ENCODE measurements at regions not wholly inside any gene's neighbourhood (a gene's known extent, or its start where the extent isn't known, plus 50 kb on each side); places are given as distances from the start of the nearest gene placed in this dataset.
"Not testable (repeated sequence)": the region's sequence is repeated elsewhere in the genome, so short reads cannot be mapped to it uniquely, and the experiment has no call there.

DNA sequence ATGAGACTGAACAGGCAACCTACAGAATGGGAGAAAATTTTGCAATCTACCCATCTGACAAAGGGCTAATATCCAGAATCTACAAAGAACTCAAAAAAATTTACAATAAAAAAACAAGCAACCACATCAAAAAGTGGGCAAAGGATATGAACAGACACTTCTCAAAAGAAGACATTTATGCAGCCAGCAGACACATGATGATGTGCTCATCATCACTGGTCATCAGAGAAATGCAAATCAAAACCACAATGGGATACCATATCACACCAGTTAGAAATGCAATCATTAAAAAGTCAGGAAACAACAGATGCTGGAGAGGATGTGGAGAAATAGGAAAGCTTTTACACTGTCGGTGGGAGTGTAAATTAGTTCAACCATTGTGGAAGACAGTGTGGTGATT, 51.7 kb upstream of the PAXBP1 start:
- DNase-seq (ENCODE audit: low read depth) = not testable (repeated sequence)

DNA sequence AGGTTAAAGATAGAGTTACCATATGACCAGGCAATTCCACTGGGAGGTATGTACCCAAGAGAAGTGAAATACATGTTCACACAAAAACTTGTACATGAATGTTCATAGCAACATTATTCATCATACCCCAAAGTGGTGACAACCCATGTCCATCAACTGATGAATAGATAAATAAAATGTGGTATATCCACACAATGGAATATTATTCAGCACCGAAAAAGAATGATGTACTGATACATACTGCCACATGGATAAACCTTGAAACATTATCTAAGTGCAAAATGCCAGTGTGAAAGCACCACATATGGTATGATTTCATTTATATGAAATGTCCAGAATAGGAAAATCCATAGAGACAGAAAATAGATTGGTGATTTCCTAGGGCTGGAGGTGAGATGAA, 53.4 kb upstream of the PAXBP1 start:
- no peak for DNase-seq (ENCODE audit: low read depth)

DNA sequence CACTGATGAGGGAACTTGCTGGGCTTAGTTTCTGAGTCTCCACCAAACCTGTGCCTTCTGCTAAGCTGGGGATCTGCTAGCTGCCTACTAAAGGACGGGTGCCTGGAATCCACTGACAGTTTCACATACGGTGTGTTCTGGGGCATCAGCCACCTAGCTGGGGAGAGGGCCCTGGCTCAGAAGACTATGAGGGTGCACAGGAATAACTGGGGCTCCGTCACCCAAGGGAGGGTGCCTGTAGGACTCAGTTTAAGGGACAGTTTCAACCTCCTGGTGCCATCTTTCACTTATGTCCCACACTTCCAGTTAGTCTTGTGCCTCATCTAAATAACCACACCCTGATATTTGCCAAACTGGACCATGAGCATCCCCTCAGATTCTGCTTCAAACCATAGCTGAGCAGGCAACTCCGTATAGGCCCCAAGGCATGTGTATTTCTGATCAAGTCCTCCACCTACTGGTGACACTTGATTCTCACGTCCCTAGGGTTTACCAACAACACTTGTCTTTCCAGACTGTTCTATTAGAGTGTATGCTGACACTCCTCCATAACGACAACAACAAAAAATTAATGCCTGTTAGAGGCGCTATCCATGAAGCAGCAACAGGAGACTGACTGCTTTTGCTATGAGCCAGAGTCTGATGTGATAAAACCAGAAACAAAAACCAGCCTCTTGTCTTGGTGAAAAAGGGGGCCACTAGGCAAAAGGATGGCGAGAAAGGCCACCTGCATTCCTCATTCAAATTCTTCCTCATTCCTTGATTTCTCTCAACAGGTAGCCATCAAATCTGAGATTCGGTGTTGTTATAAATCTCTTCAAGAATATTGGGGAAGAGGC, 55.0 kb upstream of the PAXBP1 start:
- peak; percentile 62 for DNase-seq (ENCODE audit: low read depth)

DNA sequence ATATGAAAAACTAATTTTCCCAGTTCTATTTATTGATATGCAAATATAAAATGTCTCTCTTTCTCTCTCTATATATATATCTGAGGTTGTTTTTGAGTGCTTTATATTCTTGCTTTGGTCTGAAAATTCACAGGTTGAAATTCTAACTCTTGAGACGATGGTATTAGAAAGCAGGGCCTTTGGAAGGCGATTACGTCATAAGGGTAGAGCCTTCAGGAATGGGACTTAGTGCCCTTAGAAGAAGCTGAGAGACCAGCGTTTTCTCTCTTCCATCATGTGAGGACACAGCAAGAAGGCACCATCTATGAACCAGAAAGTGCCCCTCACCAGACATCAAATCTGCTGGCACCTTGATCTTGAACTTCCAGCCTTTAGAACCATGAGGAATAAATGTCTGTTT, 57.4 kb upstream of the PAXBP1 start:
- DNase-seq (ENCODE audit: low read depth) = no peak

DNA sequence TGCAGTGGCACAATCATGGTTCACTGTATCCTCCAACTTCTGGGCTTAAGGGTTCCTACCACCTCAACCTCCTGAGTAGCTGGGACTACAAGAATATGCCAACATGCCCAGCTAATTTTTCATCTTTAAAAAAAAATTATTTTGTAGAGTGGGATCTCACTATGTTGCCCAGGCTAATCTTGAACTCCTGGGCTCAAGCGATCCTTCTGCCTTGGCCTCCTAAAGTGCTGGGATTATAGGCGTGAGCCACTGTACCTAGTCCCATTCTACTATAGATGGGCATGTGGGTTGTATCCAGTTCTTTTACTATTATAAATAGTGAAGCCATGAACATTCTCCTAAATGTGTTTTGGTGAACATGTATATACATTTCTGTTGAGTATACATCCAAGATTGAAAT, 57.9 kb upstream of the PAXBP1 start:
- DNase-seq (ENCODE audit: low read depth) = no peak

DNA sequence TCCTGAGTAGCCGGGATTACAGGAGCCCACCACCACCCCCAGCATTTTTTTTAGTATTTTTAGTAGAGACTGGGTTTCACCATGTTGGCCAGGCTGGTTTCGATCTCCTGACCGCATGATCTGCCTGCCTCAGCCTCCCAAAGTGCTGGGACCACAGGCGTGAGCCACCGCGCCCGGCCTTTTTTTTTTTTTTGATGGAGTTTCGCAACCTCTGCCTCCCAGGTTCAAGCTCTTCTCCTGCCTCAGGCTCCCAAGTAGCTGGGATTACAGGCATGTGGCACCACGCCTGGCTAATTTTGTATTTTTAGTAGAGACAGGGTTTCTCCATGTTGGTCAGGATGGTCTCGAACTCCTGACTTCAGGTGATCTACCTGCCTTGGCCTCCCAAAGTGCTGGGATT, 60.2 kb upstream of the PAXBP1 start:
- not testable (repeated sequence) for DNase-seq (ENCODE audit: low read depth)

DNA sequence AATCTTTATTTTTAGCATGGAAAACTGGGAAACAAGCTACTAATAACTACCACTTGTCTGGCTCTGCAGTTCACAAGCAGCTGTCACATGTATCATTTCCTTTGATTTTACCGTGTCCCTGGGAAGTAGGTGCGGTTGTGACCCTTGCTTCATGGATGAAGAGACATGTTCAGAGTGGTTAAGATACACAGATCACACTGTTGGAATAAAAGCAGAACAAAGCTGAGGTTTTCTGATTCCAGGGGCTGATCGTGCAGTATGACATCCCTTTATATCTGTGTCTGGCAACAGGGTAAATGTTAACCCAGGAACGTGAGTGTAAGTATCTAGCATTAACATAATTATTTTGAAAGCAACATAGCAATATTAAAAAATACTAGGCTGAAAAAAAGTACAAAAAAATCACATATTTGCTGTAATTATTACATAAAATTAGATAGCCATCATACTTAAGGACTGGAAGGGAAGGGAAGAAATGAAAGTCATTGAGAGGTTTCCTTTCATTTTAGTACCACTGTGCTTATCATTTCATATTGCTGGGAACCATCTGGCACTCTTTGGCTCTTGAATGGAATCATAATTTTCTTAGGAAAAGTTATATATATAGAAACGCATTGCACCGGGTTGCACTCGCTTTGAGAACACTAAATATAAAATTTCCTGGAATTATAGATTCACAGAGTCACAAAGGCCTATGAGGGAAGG, 62.8 kb upstream of the PAXBP1 start:
- DNase-seq (ENCODE audit: low read depth) = no peak

DNA sequence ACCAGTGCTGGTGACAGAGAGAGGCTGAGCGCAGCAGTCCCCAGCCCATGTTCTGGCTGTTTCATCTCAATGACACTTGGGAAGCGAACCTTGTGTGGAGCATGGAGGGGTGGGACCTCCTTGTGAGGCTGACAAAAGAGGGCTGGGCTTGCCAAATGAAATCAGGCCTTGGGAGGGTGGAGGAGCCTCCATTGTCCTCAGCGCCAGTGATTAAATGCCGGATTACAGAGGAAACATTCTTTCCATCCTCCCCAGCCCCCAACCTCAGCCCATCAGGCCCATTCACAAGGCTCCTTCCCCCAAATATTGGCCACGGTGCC, 63.3 kb upstream of the PAXBP1 start:
- no peak for DNase-seq (ENCODE audit: low read depth)

DNA sequence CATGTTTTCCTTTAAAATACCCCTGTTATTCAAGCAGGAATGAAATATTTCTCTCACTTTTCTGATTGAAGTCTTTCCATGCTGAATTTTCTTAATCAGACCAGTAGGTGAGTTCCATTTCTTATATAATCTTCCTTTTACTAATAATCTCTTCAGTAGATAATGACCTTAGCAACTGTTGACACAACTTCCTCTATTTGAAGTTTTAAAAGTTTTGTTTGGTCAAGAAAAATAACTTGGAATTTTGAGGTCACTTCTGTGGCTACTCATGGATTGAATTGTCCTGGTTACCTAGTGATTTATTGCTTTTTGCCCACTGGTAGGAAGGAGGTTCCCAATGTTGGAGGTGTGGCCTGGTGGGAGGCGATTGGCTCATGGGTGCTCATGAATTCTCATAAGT, 70.6 kb upstream of the PAXBP1 start:
- DNase-seq (ENCODE audit: low read depth) = no peak

DNA sequence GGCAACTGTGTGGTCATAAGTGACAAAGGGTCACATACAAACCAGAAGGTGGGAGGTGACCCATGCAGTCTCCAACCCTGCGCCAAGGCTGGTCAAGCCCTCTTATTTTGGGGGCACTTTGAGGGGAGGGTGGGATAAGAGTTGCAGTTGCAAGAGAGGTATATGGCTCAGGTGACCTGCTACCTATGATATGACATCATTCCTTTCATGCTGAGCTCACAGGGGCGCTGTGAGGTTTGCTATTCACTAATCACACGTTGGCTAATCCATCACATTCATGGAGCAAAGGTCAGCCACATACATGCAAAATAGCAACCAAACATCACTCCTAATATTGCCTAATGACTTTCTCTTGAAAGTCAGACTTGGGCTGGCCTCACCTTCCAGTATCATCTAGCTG, 72.0 kb upstream of the PAXBP1 start:
- DNase-seq (ENCODE audit: low read depth) = no peak

DNA sequence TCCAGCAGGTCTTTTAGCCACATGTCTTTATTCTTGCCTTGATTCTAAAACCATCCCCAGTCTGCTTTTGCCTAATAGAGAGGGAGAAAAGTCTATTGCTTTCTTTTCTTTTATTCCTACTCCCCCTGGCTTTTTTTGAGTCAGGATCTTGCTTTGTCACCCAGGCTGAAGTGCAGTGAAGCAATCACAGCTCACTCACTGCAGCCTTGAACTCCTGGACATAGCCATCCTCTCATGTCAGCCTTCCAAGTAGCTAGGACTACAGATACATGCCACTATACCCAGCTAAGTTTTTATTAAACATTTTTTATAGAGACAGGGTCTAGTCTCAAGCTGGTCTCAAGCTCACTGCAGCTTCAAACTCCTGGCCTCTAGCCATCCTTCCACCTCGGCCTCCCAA, 72.5 kb upstream of the PAXBP1 start:
- no peak for DNase-seq (ENCODE audit: low read depth)

DNA sequence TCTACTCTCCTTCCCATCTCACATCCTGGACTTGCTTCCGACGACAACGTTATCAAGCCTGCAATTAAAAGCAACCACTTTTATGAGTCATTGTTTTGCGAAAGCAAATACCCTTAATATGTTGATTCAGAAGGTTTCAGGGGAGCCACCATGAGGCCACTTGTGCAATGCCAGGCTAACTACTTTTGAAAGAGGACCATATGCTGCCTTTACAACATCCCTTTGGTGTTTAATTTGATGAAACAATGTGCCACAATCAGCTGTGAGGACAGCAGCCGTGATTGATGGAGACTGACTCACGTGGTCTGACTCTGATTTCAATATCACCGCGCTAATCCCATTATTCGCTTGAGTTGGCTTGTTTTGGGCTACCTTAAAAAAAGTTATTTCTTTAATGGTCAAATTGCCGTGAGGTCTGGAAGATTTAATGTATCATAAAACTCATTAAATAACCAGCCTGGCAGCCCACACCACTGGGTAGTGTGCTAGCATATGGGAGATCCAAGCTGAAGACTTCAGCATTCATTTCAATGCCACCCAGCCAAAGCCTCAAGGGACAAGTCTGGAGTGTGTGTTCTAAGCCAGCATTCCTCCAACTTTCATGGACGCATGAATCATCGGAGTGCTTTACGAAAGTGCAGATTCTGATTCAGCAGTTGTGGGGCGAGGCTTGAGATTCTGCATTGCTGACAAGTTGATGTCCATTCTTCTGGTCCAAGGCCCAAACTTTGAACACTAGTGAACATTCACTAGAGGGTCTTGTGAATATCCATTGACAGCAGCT, 73.3 kb upstream of the PAXBP1 start:
- DNase-seq (ENCODE audit: low read depth) = peak; percentile 66

DNA sequence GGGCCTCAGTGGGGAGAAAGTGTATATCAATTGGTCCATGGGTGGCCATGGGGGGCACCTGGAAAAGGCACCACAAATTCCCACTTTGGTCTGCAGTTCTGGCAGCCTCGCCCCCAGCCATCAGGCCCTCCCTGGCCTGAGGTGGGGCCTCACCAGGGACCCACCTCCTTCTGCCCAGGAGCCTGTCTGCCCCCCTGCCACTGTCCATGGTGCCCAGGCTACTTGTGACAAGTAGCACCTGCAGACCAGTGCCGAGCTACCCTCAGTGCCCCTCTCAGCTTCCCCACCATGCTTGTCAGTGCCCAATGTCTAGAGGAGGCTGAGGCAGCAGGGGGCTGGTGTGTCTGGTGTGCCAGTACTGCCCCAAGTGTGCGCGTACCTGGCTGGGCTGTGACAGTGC, 87.1 kb upstream of the PAXBP1 start:
- no peak for DNase-seq (ENCODE audit: low read depth)

DNA sequence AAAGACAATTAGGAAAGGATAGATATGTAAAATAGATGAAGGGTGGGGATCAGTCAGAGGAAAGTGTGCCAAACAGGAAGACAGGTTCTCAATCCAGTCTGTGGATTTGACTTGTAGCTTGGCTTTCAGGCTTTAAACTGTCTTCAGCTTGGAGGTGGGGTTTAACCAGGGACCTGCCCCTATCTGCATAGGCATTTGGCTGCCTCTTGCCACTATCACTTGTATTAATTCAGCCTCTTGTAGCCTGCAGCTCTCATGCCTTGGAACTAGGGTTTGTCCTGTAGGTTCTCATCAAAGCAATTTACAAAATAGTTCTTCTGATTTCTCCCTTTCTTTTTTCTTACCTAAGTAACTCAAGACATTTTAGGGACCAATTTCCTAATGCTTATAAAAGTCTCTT, 88.8 kb upstream of the PAXBP1 start:
- no peak for DNase-seq (ENCODE audit: low read depth)

DNA sequence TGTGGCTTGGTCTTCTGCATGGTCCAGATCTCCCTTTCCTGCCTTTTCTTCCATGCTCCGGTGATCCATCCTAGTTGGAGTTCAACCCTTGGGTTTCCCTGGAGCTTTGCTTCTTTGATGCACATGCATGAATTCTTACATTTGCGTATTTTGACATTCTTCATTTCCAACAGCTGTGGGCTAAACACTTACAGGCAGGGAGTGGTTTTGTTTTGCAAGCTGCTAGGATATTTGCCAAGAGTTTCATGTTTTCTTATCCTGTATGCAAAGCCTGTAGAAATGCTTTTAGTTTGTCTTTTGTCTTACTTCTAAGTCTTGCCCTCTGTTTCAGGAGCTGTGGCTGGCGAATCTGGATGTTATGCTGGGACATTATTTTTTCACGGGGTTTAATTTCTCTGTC, 90.3 kb upstream of the PAXBP1 start:
- no peak for DNase-seq (ENCODE audit: low read depth)

DNA sequence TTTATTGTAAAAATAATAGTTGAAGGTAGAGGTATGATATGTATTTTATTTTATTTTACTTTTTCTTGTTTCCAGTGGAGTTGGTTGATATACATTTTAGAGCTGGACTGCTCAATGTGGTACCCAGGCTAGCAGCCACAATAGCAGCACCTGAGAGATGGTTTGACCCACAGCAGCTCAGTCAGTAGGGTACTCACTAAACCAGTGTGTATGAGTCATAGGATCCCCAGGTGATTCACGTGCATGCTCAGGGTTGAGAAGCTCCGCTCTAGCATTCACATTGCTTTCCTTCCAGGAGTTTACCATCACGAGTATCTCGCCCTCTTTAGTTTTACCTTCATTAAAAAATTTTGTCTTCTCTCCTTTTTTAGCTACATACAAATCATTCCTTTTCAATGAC, 96.0 kb upstream of the PAXBP1 start:
- DNase-seq (ENCODE audit: low read depth) = no peak

DNA sequence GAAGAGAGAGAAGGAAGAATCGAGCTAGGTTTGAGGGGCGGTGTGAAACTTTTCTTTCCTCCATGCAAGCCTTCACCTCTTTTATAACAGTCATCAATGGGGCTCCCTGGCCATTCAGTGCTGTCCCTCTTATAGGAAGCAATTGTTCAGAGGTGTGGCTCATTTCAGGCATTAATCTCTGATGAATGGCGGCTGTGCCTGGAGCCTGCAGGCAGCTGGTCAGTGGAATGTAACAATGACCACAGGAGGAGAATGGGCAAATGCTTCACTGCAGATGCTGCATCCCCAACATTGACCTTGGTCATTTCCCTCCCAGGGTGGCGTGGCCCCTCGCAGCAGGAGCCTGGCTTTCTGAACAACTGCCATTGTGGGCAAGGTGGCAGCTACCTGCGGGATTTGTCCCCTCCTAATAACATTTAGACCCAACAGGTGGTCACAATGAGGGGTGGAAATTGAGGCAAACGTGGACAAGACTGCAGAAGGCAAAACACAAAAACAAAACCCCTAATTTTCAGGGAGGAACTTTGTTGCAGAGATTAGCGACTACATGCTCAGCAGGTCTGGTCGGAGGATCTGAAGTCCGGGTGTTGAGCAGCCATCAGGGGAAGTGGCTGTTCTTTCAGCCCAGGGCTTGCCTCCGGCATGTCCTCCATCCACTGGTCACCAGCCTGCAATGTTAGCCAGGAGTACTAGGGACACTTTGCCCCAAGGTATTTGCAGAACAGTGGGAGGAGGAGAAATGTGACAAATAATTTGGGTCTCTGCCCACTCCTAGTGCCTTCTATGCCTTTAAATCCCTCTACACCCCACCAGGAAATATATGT, 97.3 kb upstream of the PAXBP1 start:
- DNase-seq (ENCODE audit: low read depth) = no peak

DNA sequence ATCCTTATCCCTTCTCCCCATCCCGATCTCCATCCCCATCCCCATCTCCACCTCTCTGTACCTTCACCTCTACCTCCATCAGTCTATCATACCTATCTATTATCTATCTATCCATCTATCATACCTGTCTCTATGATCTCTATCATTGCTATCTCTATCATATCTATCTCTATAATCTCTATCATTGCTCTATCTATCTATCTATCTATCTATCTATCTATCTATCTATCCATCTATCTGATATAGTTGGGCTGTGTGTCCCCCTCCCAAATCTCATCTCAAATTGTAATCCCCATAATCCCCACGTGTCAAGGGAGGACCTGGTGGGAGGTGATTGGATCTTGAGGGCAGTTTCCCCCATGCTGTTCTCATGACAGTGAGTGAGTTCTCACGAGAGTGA, 97.9 kb upstream of the PAXBP1 start:
- no peak for DNase-seq (ENCODE audit: low read depth)

DNA sequence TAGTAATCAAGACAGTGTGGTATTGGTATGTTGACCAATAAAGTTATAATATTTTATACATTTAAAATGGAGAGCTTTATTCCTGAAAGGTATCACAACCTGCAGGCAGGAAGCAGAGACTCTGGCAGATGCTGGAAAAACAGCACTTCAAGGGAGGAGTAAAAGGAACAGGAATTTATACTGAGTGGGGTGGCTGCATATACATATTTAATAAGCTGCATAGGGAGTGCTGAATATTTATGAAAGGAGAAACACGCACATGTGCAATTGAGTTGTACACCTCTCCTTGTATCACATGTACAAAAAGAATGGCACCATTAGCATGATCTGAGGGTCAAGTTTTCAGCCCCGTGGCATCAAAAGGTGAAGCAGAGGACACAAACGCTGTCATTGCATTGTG, 104.9 kb upstream of the PAXBP1 start:
- no peak for DNase-seq (ENCODE audit: low read depth)

DNA sequence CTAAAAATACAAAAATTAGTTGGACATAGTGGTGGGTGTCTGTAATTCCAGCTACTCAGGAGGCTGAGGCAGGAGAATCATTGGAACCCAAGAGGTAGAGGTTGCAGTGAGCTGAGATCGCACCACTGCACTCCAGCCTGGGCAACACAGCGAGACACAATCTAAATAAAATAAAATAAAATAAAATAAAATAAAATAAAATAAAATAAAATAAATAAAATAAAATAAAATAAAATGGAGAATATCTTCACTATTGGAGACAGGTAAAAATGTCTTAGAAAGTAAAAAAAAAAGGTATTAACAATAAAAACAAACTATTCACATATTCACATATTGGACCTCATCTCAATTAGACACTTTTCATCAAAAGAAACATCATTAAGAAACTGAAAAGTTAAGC, 106.3 kb upstream of the PAXBP1 start:
- DNase-seq (ENCODE audit: low read depth) = not testable (repeated sequence)

DNA sequence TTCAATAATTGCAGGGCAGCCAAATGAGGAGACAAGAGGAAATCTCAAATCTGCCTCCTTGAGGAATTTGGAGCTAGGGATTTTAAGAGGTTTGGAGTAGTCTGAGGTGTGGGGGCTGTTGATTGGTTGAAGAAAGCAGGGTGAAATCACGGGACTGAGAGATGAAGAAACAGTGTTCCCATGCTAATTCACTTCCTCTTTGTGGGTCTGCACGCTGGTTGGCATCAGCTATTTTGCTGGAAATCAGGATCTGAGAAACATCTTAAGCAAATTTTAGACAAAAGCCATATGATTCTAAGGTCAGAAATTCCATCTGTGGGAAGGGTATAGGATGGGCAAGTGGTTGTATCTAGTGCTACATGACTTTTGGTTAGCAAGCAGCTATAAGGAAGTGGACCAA, 107.1 kb upstream of the PAXBP1 start:
- DNase-seq (ENCODE audit: low read depth) = no peak

DNA sequence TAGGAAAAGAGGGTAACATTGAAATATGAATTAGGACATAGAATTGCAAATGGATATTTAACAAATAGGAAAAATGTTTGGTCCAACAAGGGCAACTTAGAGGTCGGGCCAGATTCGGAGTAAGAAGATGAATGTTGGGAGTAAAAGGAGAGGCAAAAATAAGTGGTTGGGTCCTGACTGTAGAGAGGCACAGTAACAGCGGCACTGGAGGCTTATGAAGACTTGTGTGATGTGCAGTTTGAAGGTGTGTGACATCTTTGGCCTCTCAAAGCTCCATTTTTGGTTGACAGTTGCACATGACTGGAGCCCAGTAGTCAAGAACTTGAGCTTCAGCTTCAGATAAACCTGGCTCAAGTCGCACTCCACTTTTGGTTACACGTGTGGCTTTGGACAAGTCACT, 109.9 kb upstream of the PAXBP1 start:
- no peak for DNase-seq (ENCODE audit: low read depth)

Data from EH (cell line).